ENCODE measurements at regions not wholly inside any gene's neighbourhood (a gene's known extent, or its start where the extent isn't known, plus 50 kb on each side); places are given as distances from the start of the nearest gene placed in this dataset.

DNA sequence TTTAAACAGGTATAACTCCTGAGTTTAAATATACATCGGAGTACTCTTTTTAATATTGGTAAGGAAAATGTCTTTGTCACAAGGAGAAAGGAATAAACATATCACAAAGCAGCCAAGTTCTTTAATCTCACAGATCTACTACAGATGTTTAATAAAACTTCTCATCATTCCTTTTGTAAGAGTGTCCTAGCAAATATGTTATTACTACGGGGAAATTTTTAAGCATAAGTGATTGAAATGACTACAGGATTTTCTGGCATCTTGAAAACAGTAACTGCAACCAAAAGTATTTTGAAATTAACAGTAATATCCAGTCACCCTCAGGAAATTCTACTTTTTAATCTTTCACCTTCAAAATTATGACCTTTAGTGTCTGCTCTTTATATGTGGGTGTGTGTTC is 403.1 kb downstream of the IRS1 start:
- no peak overlapping the region for H3K4me3 ChIP-seq
- H3K27me3 ChIP-seq: no peaks in the 10 kb centered on the region
- no peaks in the 10 kb centered on the region for H3K4me1 ChIP-seq
- no peak overlapping the region for H3K27ac ChIP-seq
- no peaks in the 10 kb centered on the region for H3K36me3 ChIP-seq
- H3K9ac ChIP-seq (ENCODE audit: low read depth in 2 of 2, low read length in 2 of 2): no peak overlapping the region
- no peak for TF ChIP-seq CTCF (IDR thresholded peaks at IDR 0.05)
- no peak for DNase-seq
- H3K9me3 ChIP-seq: no peaks in the 10 kb centered on the region
- intact Hi-C loops (cut with DNase I): no loop called here

DNA sequence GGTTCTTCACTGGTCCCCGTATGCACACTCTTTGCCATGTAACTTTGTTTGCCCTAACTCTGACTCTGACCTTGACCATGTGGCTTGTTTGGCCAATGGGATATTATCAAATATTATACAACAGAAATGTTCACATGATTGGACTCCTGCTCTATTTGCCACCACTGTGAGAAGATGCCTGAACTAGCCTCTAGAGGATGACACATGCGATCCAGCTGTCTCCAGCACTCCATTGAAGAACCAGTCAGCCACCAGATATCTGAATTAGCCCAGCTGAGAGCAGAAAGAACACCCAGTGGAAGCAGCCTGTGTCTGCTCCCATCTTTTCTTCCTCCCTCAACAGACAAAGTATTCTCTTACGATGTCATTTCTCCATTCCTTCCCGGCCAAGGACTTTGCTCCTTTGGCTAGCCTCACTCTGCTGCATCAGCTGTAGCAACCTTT is 412.1 kb downstream of the IRS1 start:
- intact Hi-C loops (cut with DNase I): no loop called here
- Histone ChIP-seq H3K9me3 (no peaks in the 10 kb centered on the region), H3K4me3 (no peak overlapping the region), H3K27me3 (no peaks in the 10 kb centered on the region), H3K9ac (ENCODE audit: low read depth in 2 of 2, low read length in 2 of 2) (no peak overlapping the region), H3K36me3 (no peaks in the 10 kb centered on the region), H3K27ac (no peak overlapping the region), H3K4me1 (no peaks in the 10 kb centered on the region)
- DNase-seq: no peak
- TF ChIP-seq CTCF (IDR thresholded peaks at IDR 0.05): no peak

DNA sequence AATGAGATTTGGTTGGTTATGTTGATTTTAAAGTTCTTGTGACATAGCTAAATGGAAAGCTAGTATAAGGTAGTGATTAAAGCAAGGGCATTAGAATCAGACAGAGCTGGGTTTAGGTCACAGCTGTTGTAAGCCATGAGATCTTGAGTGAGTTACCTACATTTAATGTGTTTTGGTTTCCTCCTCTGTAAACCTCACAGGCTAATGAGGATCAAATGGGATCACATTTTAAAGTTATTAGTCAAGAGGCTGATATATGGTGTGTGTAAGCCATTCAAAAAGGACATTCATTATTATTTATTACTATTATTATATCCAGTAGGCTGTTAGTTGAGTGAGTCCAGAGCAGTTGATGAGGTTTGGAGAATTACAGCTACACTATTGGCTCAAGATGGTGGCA is 416.2 kb downstream of the IRS1 start:
- H3K27me3 ChIP-seq: no peaks in the 10 kb centered on the region
- no peak overlapping the region for H3K4me3 ChIP-seq
- no peak for DNase-seq
- intact Hi-C loops (cut with DNase I): no loop called here
- no peak overlapping the region for H3K9ac ChIP-seq (ENCODE audit: low read depth in 2 of 2, low read length in 2 of 2)
- no peaks in the 10 kb centered on the region for H3K36me3 ChIP-seq
- TF ChIP-seq CTCF (IDR thresholded peaks at IDR 0.05): no peak
- no peaks in the 10 kb centered on the region for H3K4me1 ChIP-seq
- H3K9me3 ChIP-seq: no peaks in the 10 kb centered on the region
- H3K27ac ChIP-seq: no peak overlapping the region

DNA sequence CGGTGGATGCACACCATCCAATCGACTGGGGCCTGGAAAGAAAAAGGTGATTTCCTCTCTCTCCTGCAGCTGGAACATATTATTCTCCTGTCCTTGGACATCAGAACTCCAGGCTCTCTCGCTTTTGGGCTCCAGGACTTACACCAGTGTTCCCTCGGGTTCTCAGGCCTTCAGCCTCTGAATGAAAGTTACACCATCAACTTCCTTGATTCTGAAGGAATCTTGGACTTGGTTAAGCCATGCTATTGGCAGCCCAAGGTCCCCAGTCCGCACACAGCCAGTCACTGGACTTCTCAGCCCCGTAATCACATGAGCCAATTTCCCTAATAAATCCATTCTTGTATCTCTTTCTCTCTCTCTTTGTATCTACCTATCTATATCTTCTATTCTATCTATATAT is 418.9 kb downstream of the IRS1 start:
- no peak for TF ChIP-seq CTCF (IDR thresholded peaks at IDR 0.05)
- Histone ChIP-seq H3K4me3 (no peak overlapping the region), H3K9ac (ENCODE audit: low read depth in 2 of 2, low read length in 2 of 2) (no peak overlapping the region), H3K27me3 (no peaks in the 10 kb centered on the region), H3K27ac (no peak overlapping the region), H3K4me1 (no peaks in the 10 kb centered on the region), H3K9me3 (no peaks in the 10 kb centered on the region), H3K36me3 (no peaks in the 10 kb centered on the region)
- DNase-seq: no peak
- intact Hi-C loops (cut with DNase I): no loop called here

GRCh38 chr2:226378753-226379705 is 420.6 kb downstream of the IRS1 start:
- DNase-seq: no peak
- TF ChIP-seq CTCF (IDR thresholded peaks at IDR 0.05): no peak
- H3K27ac ChIP-seq: no peak overlapping the region

More at GRCh38 chr2:226378753-226379705, 420.6 kb downstream of the IRS1 start:
- no peak overlapping the region for H3K4me3 ChIP-seq
- intact Hi-C loops (cut with DNase I): no loop called here
- H3K36me3 ChIP-seq: no peaks in the 10 kb centered on the region
- no peaks in the 10 kb centered on the region for H3K27me3 ChIP-seq
- no peaks in the 10 kb centered on the region for H3K9me3 ChIP-seq
- H3K4me1 ChIP-seq: no peaks in the 10 kb centered on the region
- no peak overlapping the region for H3K9ac ChIP-seq (ENCODE audit: low read depth in 2 of 2, low read length in 2 of 2)
